Upper lobe of left lung (tissue), 4 donors: ENCODE measurements at regions not wholly inside any gene's neighbourhood (a gene's known extent, or its start where the extent isn't known, plus 50 kb on each side); places are given as distances from the start of the nearest gene placed in this dataset.

Experiments used
- EP300 ChIP-seq, 4 donors: sonication (generic); formaldehyde crosslinking; IDR thresholded peaks; one replicate each; pipeline ENCODE4 v1.5.1; 2017; ENCODE audit warnings: antibody characterized with exemption in 4 of 4, control low read depth in 2 of 4
- POLR2A ChIP-seq, 4 donors: fragments of 450-650 bp; IDR thresholded peaks; one replicate each; pipeline ENCODE4 v1.5.1; 2016 to 2017; ENCODE audit warnings: antibody characterized with exemption in 4 of 4, mild to moderate bottlenecking in 2 of 4
- TF ChIP-seq, protein P1 (sequence below), 6 experiments: fragments of 450-650 bp in 4 of 6; fragments of 200-600 bp in 2 of 6; sonication (generic) in 2 of 6; IDR thresholded peaks; one replicate each; pipeline ENCODE4 v1.5.1; 2016 to 2019; ENCODE audit warnings: antibody characterized with exemption in 6 of 6

DNA sequence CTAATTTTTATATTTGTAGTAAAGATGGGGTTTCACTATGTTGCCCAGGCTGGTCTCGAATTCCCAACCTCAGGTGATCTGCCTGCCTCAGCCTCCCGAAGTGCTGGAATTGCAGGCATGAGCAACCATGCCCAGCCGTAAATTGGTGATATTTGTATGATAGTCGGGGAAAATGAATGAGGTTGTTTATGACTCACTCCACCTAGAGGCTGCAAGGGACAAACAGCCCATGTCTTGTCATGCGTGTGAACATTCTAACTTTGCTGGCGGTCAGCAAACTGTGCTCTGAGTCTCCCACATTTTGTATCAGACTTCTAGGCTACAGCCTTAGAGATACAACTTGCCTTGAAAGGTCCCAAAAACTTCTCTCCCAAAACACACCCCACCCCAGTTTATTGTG lies 133.5 kb upstream of the DTNA start:
- TF ChIP-seq, protein P1, sequence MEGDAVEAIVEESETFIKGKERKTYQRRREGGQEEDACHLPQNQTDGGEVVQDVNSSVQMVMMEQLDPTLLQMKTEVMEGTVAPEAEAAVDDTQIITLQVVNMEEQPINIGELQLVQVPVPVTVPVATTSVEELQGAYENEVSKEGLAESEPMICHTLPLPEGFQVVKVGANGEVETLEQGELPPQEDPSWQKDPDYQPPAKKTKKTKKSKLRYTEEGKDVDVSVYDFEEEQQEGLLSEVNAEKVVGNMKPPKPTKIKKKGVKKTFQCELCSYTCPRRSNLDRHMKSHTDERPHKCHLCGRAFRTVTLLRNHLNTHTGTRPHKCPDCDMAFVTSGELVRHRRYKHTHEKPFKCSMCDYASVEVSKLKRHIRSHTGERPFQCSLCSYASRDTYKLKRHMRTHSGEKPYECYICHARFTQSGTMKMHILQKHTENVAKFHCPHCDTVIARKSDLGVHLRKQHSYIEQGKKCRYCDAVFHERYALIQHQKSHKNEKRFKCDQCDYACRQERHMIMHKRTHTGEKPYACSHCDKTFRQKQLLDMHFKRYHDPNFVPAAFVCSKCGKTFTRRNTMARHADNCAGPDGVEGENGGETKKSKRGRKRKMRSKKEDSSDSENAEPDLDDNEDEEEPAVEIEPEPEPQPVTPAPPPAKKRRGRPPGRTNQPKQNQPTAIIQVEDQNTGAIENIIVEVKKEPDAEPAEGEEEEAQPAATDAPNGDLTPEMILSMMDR (IDR thresholded peaks at IDR 0.05): no peak
- TF ChIP-seq POLR2A (IDR thresholded peaks at IDR 0.05): no peak
- no peak for TF ChIP-seq EP300 (IDR thresholded peaks at IDR 0.05)
